Mucosa of gallbladder (tissue), 1 donor: ENCODE measurements at regions not wholly inside any gene's neighbourhood (a gene's known extent, or its start where the extent isn't known, plus 50 kb on each side); places are given as distances from the start of the nearest gene placed in this dataset.
"Not testable (repeated sequence)": the region's sequence is repeated elsewhere in the genome, so short reads cannot be mapped to it uniquely, and the experiment has no call there.

Experiments
- DNase-seq: peaks from one replicate; pipeline ENCODE4 v3.0.0-alpha.2; 2020; ENCODE audit warnings: low spot score
- donor health status: DM: no; HTN: no; CAD: no.

DNA sequence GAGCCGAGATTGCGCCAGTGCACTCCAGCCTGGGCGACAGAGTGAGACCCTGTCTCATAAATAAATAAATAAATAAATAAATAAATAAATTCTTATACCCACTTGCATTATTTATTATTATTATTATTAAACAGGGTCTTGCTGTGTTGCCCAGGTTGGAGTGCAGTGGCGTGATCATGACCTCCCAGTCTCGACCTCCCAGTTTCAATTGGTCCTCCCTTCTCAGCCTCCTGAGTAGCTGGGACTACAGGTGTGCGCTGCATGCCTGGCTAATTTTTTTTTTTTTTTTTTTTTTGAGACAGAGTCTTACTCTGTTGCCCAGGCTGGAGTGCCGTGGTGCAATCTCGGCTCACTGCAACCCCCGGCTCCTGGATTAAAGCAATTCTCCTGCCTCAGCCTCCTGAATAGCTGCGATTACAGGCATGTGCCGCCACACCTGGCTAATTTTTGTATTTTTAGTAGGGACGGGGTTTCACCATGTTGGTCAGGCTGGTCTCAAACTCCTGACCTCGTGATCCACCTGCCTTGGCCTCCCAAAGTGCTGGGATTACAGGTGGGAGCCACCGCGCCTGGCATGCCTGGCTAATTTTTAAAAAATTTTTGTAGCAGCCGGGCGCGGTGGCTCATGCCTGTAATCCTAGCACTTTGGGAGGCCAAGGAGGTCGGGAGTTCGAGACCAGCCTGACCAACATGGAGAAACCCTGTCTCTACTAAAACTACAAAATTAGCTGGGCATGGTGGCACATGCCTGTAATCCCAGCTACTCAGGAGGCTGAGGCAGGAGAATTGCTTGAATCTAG, 150.2 kb downstream of the SEC14L1 start:
- DNase-seq, result not testable (repeated sequence)

DNA sequence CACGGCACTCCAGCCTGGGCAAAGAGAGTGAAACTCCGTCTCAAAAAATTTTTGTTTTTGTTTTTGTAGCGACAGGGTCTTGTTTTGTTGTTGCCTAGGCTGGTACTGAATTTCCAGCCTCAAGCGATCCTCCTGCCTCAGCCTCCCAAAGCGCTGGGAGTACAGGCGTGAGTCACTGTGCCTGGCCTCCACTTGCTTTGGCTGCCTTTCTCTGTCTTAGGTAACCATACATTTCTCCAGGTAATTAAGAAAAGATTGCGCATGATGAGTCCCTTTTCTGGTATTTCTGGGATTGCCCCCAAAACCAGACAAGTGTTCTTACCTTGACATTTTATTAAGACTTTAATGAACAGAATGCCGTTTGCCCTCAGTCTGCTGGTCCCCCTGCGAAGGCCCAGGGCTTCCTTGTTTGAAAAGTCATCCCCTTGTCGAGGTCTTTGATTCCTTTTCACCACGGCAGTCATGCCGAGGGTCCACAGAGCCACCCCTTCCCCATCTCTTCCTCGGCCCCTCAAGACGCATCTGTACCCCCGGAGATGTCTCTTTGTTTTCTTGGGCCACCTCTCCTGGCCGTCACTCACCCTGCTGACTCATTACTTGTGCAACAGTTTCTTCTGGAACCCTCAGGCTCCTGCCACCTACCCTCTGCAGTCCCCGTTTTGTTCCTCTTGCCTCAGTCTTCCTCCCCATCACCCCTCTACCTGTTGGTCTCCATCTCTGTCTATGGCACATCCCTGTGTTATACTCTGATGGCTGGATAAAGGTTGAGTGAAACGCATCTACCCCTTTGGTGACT, 151.0 kb downstream of the SEC14L1 start:
- no peak for DNase-seq

DNA sequence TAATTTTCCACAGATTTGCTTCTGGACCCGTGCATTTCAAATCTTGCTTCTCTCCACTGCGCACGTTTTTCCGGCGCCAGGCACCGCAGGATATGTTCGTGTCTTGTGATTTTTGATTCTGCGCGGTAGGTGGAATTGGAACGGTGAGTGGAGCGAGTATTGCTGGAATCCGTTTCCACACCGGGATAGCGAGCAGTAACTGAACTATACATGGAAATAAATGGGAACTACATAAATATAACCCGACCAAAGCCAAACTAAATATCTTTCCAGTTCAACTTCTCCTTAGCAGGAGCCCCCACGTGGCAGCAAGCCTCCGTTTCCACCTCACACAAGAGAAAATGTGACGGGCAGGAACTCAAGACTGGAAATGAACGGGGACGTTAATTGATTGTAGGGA, 154.0 kb downstream of the SEC14L1 start:
- DNase-seq, result no peak

DNA sequence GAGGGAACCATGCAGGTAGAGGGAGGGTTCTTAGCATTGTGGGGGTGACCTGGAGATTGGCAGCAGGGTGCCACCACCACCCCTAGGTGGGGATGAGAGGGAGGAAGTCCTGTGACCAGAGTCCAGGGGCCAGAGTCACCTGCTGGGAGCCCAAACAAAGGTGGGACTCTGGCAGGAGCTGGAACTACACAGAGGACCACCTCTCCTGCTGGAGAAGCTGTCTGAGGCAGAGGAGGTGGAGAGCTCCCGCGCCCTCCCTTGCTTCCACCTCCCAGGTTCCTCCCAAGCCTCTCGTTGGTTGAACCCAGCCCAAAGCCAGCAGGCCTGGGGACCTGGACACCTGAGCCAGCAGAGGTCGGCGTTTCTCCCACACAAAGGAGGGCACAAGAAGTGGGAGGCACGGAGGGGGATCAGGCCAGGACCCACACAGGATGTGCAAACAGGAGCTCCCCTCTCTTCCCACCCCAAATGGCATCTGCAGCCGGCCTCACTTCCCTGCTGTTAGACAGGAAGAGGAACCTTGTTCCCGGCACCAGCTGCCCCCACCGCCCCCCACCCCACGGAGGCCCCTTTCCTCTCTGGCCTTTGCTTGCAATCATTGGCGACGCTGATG, 154.6 kb downstream of the SEC14L1 start:
- no peak for DNase-seq

DNA sequence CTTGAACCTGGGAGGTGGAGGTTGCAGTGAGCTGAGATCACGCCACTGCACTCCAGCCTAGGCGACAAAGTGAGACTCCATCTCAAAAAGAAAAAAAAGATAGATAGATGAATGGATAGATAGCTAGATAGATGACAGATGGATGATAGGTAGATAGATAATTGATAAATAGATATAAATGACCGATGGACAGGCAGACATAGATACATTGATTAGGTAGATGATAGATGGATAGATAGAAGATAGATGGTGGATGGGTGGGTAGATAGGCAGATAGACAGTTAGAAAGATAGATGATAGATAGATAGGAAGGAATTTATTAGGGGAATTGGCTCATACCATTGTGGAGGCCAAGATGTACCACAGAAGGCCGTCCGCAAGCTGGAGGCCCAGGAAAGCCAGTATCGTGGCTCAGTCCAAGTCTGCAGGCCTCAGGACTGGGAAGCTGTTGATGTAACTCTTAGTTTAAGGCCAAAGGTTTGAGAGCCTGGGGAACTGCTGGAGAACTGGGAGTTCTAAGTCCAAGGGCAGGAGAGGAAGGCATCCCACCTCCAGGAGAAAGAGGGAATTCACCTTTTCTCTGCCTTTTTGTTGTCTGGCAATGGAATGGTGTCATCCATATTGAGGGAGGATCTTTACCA, 156.1 kb downstream of the SEC14L1 start:
- DNase-seq, result no peak

DNA sequence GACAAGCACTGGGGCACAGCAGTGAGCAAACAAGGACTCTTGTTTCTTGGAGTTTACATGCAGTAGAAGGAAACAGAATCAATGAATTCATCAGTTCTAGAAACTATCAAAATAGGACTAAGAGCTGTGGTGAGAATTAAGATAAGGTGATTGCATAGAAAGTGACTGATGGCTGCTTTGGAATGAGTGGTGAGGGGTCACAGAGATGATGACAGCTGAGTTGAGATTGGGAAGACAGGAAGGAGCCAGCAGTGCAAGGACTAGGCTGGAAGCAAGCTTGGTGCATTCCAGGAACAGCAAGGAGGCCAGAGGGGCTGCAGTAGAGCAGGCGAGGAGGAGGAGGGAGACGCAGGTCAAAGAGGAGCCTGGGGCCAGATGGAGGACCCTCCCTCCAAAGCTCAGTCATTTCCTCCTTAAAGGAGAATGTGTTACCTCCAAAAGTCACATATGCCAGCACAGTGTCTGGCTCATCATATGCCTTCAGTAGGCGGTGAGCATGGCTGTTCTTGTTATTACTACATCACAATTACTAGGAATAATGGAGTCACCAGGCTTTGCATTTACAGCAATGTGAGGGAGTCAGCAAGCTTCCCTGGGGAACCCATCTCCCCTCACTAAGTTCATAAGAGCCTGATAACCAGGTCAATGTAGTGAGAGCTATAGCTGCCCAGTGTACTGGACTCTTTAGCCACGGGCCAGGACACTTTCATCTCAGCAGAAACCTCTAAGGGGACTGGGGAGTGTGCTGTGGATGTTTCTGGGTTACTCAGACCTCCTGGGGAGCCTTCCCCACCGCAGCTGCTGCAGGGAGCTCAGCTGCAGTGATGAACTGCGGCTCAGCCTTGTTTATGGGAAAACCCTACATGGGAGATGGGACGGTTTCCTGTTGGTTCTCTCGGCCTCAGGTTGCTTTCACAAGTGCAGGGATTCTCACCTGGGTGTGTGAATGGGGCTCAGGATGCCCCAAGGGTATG, 157.2 kb downstream of the SEC14L1 start:
- DNase-seq, result no peak

DNA sequence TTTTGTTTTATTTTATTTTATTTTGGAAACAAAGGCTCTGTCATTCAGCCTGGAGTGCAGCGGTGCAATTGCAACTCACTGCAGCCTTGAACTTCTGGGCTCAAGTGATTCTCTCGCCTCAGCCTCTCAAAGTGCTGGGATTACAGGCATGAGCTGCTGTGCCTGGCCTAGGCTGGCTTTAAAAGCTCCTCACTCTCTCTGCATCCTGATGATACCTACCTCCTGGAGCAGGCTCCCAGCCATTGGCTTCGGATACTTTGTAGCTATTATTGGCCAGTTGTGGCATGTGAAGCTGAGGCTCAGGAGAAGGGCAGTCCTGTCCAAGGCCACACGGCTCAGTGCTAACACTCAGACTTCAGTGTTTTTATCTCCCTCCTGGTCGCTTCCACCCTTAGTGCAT, 158.0 kb downstream of the SEC14L1 start:
- DNase-seq, result no peak

DNA sequence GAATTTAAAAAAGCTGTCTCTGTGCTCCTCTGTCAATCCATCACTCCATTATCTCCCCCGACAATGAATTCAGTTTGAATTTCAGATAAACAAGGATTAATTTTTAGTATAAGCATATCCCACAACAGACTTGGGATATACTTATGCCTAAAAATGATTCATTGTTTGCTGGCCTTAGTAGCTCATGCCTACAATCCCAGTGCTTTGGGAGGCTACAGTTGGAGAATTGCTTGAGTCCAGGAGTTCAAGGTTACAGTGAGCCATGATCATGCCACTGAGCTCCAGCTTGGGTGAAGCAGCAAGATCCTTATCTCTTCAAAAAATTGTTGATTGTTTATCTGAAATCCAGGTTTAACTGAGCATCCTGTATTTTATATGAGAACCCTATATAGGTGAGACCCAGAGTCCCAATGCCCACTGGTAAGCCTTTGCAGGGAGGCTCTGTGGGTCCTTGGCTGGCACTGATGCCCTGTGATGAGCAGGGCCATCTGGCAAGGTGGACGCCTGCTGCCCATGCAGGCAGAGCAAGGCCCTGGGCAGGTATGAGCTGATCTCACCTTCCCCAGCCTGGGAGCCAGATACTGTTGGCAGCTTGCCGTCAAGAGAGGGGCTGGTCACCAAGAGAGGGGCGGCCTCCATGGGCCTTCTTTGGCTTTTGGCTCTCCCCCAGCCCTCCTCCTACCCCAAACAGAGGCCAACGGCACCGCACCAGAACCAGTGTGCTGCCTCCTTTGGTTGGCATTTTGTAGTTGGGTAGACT, 158.7 kb downstream of the SEC14L1 start:
- no peak for DNase-seq

DNA sequence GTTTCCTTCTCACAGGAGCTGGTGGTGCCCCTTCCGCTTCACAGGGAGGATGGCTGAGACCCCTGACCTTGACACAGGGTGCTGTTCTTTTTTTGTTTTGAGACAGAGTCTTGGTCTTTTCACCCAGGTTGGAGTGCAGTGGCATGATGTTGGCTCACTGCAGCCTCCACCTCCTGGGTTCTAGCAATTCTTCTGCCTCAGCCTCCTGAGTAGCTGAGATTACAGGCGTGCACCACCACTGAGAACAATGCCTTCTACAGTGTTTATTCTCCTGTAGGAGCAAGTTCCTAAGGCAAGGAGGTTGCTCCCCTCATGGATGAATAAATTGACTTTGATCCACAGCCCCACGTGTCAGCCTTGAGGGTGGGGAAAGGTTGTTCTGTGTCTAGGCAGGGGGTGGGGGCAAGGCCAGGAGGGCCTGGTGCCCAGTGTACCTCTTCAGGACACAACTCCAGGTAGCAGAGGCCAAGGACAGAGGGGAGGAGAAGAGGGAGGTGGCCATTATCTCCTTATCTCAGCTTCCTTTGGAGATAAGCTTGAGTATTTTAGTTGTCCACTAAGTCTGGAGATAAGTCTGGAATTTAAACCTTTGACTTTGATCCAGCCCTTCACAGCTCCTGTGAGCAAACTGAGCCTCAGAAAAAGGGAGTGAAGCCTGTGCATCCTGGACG, 159.4 kb downstream of the SEC14L1 start:
- DNase-seq, result peak; percentile 67

DNA sequence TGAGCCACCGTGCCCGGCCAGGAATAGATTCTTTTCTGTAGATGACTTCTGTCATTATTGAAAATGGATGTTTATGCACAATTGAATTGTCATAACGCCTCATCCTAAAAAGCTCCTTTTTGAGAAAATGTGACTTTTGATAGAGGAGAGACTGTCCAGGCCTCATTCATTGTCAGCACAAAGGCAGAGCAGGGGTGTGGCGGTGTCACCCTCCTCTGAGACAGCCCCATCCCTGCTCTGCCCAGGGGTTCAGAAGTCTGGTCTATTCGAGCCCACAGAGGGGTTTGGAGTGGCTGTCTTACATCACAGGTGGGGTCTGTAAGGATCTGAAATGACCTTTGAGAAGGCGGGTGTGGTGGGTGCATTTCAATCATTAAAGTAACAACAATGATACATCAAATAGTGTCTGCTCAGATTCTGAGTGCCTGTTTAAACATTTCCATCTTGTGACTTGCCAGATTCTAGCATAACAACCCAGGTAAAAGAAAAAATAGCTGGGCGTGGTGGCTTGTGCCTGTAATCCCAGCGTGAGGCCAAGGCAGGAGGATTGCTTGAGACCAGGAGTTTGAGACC, 161.0 kb downstream of the SEC14L1 start:
- no peak for DNase-seq

DNA sequence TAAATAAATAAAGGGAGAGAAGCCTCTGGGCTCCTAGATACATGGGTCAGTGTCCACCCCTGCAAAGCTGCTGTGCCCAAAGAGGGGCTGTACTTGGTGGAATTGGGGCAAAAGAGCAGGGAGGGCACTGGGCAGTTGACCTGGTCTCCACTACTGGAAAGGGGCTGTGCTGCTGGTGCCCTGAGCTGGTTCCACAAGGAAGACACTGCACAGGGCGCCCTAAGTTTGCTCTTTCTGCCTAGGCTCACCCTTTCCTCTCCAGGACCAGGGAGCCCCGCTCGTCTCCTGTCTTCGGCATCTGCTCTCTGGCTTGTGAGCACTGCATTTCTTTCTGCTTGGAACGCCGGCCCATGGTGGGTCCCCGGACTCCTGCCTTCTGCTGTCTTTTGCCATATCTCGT, 161.9 kb downstream of the SEC14L1 start:
- no peak for DNase-seq

DNA sequence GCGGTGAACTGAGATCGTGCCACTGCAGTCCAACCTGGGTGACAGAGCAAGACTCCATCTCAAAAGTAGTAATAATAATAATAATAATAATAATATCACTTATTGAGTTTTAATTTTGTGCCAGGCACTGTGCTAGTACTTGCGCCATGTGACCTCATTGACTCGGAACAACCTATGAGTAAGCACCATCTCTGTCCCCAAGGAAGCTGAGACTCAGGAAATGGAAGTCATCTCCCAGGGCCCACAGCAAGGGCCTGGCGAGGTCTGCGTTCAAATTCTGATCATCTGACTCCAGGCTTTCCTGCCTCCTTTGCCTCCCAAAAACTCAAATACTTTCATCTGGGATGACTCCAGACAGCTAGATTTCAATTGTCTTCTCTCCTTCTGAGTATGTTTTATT, 162.9 kb downstream of the SEC14L1 start:
- DNase-seq, result no peak

DNA sequence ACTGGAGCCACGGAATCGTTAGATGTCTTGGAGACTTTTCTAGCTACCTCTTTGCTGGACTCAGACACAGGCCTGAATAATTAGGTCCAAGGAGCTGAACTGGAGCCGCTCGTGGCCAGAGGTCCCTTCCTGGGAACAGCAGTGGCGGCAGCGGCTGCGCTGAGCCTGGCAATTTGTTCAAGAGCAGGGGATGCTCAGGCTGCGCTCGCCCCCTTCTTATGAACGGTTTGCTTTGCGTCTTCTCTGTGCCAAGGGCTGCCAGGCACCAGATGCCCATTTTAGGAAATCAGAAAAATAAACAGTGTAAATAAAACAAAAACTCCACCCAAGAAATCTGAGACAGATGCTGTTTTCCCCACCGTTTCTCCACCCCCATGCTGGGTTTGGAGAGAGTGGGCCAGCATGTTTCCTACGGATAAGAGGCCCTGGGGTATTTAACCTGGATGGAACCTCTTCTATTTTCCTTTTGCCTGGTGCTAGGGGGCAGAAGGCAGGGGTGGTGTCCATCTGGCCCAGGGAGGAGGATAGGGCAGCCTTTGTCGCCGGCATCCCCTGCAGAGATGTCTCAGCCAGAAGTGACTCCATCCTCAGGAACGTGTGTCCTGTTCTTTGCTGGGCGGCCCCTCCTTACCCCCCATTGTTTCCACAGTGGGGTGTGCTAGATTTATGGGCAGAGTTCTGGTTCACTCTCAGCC, 163.4 kb downstream of the SEC14L1 start:
- no peak for DNase-seq

DNA sequence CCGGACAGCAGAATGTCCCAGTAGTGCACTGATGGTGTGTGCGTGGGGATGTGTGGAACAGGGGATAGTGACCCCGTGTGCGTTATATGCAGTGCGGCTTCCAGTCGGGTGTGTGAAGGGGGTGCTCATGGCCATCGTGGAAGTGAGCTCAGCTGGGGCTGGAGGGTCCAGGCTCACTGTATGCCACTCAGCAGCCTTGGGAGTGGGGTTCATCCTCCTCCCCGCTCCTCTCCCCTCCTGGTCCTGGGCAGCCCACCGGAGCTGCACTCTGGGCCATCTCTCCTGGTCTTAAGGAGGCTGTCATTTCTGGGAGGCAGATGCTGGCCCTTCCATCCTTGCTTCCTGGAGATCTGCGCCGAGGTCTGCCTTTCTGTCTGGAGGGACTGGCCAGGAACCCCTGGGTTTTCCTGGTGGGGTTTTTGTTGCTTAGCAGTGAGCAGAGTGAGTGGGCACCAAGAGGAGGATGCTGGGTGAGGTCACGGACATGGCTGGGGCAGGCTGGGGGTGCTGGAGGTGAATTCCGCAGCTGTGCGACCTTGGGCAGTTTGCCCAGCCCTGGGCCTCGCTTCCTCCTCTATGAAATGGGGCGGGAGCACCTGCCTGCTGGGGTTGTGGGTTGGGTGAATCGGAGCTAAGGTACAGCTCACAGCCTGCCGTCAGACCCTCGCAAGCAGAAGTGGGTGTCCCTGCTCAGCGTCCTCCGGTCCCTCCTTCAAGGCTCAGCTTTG, 164.1 kb downstream of the SEC14L1 start:
- DNase-seq, result no peak

DNA sequence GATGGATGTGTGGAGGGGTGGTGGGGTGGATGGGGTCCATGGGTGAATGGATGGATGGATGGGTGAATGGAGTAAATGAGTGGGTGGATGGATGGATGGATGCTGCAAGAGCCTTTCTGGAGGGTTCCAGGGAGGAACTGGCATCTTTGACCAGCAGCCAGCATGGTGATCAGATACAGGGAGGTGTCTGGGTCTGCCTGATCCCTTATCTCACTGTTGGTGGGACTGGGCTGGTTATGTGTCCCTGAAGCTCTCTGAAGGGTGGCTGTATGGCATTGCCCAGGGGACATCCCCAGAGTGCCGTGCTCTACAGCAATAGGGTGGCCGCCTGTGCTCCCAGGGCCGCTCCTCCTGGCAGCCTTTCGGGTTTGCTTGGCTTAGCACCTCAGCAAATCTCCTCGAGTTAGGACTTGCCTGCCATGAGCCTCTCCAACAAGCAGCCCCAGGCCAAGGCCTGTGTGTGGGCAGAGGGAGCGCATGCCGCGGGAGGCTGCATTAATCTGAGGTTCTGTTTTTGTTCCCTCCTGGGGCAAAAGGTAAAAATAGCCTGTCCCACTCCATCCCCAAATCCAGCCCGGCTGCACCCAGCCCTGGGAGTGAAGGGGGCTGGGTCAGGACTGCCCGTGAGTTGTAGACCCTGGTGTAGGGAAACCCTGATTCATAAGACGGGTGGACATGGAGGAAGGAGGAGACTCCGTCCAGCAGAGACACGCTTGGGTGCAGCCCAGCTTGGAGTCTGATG, 165.4 kb downstream of the SEC14L1 start:
- no peak for DNase-seq

DNA sequence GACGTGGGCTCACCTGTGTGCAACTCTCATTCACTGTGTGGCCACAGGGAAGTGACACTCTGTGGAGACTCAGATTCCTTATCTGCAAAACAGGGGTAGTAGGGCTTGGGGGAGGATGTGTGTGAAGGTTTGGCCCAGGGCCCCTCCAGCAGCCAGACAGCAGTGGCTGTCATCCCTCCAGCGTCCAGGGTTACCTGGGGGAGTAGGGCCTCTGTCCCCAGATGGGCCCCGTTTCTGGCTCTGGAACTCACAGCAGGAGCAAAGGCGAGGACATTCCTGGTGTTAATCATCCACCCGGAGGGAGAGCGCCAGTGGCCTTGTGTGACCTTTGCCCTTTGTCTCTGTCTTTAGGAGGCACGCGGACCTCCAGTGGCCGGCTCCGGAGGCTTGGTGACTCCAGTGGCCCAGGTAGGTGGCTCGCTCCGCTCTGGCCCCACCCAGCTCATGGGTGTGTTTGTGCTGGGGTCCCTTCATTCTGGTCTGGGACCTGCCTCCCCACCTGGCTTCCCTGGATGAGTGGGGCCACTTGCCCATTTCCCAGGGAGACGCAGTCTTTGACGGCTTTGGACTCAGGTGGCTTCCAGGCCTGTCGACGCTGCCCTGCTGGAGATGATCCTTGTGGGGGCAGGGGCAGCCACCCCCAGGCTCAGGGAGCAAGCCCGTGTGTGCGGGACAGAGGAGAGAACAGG, 166.2 kb downstream of the SEC14L1 start:
- peak; percentile 62 for DNase-seq
